OCI-M1 (cell line): ENCODE measurements at regions not wholly inside any gene's neighbourhood (a gene's known extent, or its start where the extent isn't known, plus 50 kb on each side); places are given as distances from the start of the nearest gene placed in this dataset.

Experiments used
- DNase-seq: peaks from one replicate; lab custom pipeline; 2025; lab: John Stamatoyannopoulos, UW

GRCh38 chr4:41359836-41360213 lies 103.1 kb downstream of the UCHL1 start:
- no peak for DNase-seq

- no peak for DNase-seq
These were observed 103.6 kb downstream of the UCHL1 start for GRCh38 chr4:41360214-41360920.

GRCh38 chr4:41360921-41361793 lies 104.4 kb downstream of the UCHL1 start:
- DNase-seq = no peak

- no peak for DNase-seq
These were observed 105.2 kb downstream of the UCHL1 start for GRCh38 chr4:41361794-41362526.

GRCh38 chr4:41362621-41363383 lies 106.1 kb downstream of the UCHL1 start:
- DNase-seq = no peak

GRCh38 chr4:41363384-41363981 lies 106.8 kb downstream of the UCHL1 start:
- no peak for DNase-seq

GRCh38 chr4:41364876-41365275 lies 108.1 kb downstream of the UCHL1 start:
- DNase-seq = no peak

- DNase-seq = no peak
These were observed 109.0 kb downstream of the UCHL1 start for GRCh38 chr4:41365681-41366080.

- DNase-seq = no peak
These were observed 110.3 kb downstream of the UCHL1 start for GRCh38 chr4:41366911-41367517.

GRCh38 chr4:41369680-41370079 lies 113.0 kb downstream of the UCHL1 start:
- DNase-seq = no peak

- DNase-seq = no peak
These were observed 116.5 kb downstream of the UCHL1 start for GRCh38 chr4:41373221-41373620.

GRCh38 chr4:41374490-41374889 lies 117.8 kb downstream of the UCHL1 start:
- DNase-seq = no peak

- DNase-seq = no peak
These were observed 118.8 kb downstream of the UCHL1 start for GRCh38 chr4:41375561-41375960.

GRCh38 chr4:41377196-41377595 lies 120.5 kb downstream of the UCHL1 start:
- no peak for DNase-seq

- DNase-seq = no peak
These were observed 122.5 kb downstream of the UCHL1 start for GRCh38 chr4:41379230-41379629.

- DNase-seq = no peak
These were observed 123.9 kb downstream of the UCHL1 start for GRCh38 chr4:41380511-41381157.

GRCh38 chr4:41381384-41381783 lies 124.7 kb downstream of the UCHL1 start:
- DNase-seq = no peak

GRCh38 chr4:41384992-41385391 lies 128.3 kb downstream of the UCHL1 start:
- DNase-seq = peak; percentile 81

- no peak for DNase-seq
These were observed 128.8 kb downstream of the UCHL1 start for GRCh38 chr4:41385481-41385880.

GRCh38 chr4:41388080-41388479 lies 131.4 kb downstream of the UCHL1 start:
- DNase-seq = no peak

GRCh38 chr4:41389356-41389755 lies 132.6 kb downstream of the UCHL1 start:
- DNase-seq = no peak
